KBM-7 (cell line): ENCODE measurements at regions not wholly inside any gene's neighbourhood (a gene's known extent, or its start where the extent isn't known, plus 50 kb on each side); places are given as distances from the start of the nearest gene placed in this dataset.

Experiments used
- DNase-seq: peaks from one replicate; pipeline ENCODE4 v3.0.0-alpha.2; 2015
- in situ Hi-C: fragments of 300-500 bp; cut with MboI; formaldehyde crosslinking; loops from 2 replicates; pipeline ENCODE4 v1.14.3; 2020; ENCODE audit warnings: low sequenced_read_pairs, low pct_unique_long_range_greater_than_20kb, mixed read lengths

DNA sequence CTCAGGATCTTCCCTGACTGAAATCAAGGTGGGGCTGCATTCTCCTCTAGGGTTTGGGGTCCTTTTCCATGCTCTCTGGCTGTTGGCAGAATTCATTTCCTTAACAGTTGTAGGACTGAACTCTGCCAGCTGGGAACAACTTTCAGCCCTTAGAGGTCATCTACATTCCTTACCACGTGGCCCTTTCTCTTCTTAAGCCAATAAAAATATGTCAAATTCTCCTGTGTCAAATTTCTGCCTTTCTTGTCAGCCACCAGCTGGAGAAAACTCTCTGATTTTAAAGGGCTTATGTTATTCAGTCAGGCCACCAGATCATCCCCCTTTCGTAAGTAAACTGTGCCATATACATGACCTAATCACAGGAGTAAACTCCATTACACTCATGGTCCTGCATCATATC, 95.3 kb upstream of the IL6 start:
- no peak for DNase-seq
- in situ Hi-C loops, result no loop called here

DNA sequence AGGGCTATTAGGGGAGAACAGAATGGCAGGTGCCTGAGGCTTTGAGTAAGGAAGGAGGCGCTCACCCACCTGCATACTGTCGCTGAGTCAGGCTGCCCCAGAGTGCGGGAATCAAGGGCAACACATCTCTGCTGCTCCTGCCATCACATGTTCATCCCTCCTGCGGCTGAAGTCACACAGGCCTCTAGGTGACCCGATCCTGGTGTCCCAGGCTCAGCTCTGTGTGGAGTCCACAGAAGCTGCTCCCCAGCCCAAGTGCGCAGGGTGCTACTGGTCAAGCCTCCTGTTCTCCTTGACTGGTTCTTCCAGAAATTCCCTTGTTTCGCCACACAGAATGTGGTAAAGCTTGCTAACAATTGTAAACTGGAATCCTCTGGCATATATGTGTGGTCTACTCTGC, 96.9 kb upstream of the IL6 start:
- in situ Hi-C loops, result no loop called here
- DNase-seq, result no peak

DNA sequence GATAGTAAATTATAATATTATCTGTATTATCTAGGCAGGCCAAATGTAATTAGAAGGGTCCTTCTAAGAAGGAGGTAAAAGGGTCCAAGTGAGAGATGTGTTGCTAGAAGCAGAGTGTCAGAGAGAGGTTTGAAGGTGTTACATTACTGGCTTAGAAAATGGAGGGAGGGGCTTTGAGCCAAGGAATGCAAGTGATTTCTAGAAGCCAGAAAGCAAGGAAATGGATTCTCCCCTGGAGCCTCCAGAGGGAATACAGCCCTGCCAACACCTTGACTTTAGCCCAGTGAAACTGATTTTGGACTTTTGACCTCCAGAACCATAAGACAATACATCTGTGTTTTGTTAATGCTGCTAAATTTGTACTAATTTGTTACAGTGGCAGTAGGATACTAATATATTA, 97.9 kb upstream of the IL6 start:
- DNase-seq, result no peak
- in situ Hi-C loops, result no loop called here

DNA sequence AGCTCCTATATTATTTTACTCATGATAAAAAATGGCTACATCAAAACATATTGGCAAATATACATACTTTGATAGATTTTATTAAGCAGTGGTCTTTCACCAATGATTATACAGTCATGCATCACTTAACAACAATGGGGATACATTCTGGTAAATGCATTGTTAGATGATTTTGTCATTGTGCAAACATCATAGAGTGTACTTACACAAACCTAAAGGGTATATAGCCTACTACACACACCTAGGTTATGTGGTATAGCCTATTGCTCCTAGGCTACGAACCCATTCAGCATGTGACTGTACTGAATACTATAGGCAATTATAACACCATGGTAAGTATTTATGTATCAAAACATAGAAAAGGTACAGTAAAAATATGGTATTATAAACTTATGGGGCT, 98.9 kb upstream of the IL6 start:
- in situ Hi-C loops, result no loop called here
- DNase-seq, result no peak

DNA sequence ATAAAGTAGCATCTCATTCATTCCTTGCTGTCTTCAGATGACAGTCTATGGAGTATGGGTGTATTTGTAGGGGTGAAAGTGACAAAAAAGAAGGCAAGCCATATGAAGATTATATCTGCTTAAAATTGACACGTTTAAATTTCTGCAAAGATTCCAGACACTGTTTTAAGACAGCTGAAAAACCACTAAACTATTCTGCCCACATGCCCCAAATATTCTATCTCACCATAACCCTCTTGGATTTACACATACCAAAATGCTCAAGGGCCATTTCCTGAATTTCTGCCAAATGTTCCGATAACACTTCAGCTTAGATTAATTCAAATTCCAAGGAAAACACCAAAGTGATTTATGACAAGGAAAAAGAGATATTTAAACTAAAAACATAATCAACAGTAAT, 99.9 kb upstream of the IL6 start:
- no peak for DNase-seq
- in situ Hi-C loops, result no loop called here

DNA sequence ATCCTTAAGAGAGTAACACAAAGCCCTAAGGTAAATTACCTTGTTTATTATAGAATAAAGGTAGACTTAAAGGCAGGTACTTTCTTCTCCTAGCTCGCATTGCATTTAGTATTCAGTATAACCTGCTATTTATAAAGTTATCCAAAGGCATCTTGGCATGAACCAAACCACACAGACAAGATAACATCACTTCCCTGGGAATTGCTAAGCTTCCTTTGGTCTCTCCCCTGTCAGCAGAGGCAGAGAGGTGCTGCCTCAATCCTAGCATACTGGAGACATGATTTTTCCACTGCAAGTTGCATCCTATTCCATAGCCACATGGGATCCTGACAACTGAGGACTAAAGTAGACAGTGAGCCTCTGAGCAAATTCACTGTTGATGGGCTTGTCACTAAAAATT, 101.7 kb upstream of the IL6 start:
- in situ Hi-C loops, result no loop called here

DNA sequence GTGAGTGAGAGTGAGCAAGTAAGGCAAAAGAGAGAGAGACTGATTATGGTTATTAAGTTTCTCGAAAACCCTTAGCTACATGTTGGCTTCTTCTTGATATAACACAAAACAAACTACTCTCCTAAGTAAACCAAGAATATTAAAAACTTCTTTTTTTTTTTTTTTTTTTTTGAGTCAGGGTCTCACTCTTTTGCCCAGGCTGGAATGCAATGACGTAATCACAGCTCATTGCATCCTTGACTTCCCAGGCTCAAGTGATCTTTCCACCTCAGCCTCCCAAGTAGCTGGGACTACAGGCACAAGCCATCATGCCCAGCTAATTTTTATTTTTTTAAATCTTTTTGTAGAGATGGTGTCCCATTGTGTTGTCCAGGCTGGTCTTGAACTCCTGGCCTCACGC, 102.2 kb upstream of the IL6 start:
- in situ Hi-C loops, result no loop called here
- DNase-seq, result no peak

More for the DNA sequence above, 101.7 kb upstream of the IL6 start:
- no peak for DNase-seq

DNA sequence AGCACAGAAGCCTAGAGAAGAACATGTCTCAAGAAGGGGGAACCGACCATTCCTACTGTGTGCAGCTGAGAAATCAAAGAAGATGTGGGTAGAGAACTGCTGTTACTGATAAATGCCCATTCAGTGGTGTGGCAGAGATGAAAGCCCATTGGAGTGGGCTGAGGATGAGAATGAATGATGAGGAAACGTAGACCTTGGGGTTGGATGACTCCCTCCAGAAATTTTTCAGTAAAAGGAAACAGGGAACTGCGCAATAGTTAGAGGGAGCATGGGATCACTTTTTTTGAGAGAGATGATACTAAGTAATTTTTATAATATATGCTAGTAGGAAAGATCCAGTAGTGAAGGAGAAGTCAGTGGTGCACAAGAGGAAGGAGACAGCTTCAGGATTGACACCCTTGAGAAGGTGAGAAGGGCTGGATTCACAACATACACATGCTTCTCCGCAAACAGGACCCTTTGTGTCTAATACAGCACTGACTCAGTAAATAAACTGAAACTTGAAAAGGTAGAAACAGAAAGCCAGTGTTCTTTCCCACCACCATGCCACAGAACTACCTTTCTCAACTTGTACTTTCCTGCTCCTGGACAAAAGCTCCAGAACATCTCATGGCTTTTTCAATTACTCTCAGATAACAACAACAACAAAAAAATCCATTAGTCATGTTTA, 104.7 kb upstream of the IL6 start:
- in situ Hi-C loops, result no loop called here
- no peak for DNase-seq

DNA sequence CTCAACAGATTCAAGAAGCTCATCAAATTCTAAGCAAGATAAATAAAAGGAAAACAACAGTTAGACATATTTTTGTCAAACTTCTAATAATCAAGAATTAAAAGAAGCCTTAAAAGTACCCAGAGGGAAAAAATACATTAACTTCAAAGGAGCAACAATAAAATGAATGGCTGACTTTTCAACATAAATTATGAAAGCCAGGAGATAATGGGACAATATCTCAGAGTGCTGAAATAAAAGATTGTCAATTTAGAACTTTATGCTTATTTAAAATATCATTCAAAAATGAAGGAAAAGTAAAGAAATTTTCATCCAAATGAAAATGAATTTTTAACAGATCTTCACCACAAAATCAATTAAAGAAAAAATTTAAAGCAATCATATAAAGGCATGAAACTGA, 108.5 kb upstream of the IL6 start:
- DNase-seq, result no peak
- in situ Hi-C loops, result no loop called here

DNA sequence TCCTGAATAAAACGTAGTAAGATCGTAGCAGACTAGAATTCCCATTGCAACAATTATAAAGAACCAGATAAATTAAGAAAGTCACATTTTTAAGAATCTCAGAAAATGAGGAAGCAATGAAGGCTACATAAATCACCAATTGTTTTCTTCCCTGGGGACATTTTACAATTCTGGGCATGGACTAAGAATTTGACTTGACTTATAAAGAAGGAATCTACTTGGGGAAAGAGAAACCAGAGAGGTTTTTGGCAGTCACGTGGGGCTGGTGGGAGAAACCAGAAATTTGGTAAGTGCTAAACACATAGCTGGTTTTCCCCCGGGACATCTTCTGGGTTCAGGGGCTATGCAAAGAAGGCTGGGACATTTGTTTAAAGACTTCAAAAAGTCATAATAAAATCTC, 109.8 kb upstream of the IL6 start:
- in situ Hi-C loops, result no loop called here
- DNase-seq, result no peak

DNA sequence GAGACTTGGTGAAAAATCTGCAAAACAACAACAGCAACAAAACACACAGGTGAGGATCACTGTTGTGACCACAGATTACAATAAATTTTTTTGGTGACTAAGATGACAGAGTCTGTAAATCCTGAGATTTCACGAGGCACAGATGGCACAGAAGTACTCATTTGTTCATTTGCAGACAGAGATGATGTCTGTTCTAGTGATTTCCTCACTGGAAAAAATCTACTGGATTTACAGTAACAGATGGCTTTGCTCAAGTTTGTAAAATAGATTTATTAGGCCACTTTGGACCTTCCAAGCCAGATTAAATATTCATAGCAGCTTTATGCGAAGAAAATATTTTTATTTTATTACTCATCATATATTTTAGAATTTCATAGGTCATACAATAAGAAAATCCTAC, 113.5 kb upstream of the IL6 start:
- DNase-seq, result no peak
- in situ Hi-C loops, result no loop called here

DNA sequence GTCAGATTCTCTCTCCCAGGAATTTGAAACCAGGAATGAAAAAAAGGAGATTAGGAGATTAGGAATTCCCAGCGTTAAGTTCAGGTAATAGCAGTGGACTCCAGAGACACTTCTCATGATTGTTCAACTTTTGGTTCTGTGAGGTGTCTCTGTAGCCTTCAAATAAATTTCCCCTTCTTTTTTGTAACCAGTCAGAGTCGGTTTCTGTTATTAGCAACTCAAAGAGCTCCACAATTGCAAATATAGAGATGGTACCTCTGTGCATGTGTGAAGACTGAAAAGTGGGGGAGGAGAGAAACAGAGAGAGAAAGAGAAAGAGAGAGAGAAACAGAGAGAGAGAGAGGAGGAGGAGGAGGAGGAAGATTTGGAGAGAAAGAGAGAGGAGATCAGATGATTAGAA, 112.8 kb upstream of the STEAP1B start:
- in situ Hi-C loops, result no loop called here
- no peak for DNase-seq

DNA sequence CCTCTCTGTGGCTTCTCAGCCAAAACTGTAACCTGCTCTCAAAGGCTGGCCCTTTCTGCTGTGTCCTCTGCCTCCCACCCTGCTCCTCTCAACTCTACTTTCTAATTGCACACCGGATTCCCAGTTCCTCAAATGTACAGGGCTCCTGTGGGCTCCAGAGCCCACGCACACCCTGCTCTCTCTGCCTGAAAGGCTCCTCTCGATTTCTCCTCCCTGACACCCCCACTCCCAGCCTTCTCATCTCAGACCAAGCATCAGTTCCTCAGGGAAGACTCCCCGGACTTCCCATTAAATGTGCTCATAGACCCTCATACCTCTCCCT, 111.7 kb upstream of the STEAP1B start:
- in situ Hi-C loops, result no loop called here
- no peak for DNase-seq

DNA sequence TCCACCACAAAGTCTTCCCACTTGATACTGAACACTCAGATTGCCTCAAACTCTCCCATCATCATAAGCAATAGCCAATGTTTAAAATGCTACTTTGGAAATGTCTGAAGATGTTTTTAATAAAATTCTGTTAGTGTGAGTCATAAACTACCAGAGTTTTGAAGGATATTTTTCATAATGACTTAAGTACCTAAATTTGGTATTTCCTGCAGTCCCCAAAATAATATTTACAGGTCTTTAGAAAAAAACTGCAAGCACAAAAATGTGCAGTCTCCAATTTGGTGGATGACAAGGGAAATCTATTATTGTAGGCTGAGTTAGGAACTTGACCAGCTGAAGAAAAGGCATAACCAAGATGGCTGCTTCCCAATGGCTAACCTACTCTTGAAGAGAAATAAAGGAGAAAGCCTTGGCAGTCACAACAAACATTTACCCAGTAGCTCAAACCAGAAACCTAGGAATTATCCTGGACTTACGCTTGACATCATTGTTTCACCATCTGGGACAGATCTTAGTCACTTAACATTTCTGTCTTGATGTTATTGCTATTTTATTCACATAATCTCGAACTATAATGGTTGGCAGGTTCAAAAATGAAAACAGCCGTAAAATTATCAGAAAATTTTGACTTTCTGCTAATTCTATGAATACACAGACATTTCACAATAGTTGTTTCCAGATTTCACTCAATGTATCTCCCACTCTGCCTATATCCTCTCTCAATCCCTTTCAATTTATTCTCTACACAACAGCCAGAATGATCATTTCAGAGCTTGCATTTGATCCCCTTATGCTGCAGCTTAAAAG, 111.2 kb upstream of the STEAP1B start:
- no peak for DNase-seq
- in situ Hi-C loops, result no loop called here

DNA sequence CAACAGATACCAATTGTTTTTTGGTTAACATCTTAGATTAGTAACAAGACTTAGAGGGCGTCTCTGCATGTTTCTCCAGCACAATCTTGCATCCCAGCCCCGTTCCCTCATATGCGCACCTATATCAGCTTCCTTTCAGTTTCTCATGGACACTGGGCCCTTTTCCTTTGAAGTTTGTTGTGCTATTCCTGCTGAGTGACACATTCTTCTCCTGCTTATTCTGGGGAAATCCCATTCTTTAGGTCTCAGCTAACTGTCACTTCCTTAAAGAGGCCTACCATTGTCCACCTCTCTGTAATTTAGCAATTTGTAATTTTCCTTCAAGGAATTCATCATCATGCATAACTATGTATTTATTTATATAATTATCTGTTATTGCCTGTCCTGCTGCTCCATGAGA, 110.3 kb upstream of the STEAP1B start:
- no peak for DNase-seq
- in situ Hi-C loops, result no loop called here

DNA sequence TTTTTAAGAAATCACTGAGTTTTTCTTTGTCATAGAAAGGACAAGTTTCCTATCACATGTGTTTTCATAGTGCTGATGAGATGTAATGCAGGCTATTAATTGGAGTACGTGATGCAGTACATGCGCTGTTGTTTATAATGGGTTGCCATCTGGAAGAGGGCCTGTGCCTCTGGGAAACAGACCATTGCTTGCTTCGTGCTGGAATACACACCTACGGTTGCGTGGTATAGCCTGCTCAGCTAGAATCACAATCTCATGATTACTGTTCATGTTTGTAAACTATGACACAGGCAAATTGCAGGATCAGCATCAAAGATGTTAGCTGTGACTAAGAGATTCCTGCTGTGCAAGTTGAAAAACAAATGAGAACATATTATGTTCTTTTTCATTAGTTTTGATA, 107.2 kb upstream of the STEAP1B start:
- DNase-seq, result no peak
- in situ Hi-C loops, result no loop called here

DNA sequence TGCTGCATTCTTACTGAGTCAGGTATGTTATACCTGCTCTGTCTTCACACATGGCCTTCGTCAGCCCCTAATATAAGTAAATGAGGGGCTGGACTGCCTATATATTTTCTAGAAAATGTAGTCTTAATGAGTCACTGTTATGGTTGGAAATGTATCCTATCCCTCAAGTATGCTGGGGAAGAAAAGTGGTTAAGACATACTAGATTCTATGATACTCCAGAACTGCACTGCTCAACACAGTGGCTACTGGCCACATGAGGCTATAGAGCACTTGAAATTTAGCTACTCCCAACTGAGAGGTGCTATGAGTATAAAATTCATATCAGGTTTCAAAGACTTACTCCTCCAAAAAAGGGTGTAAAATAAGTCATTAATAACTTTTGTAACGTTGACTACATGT, 104.3 kb upstream of the STEAP1B start:
- in situ Hi-C loops, result no loop called here

DNA sequence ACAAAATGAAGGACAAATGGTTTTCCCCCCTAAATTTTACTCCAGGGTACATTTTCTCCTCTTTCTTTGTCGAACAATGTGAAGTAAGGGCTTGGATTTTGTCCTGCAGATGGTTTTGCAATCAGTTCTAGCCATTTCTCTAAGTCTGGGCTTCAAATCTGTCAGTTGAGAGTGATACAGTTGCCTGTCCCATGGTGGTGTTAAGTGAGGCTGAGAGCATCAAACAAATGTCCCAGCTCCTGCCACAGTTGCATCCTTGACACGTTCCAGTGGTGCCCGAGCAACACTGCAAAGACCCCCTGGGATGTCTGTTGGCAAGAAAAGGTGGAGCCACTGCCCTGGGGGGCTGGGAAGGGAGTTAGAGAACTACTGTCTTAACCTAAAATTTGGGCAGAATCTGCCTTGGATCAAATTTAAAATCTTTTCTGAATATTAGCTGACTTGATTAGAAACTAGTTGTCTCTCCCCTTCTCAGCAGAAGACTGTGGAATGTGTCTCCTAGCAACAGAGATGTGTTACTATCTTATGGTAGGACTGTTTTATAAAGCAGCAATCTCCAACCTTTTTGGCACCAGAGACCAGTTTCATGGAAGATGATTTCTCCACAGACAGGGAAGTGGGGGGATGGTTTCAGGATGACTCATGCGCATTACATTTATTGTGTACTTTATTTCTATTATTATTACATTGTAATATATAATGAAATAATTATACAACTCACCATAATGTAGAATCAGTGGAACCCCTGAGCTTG, 102.0 kb upstream of the STEAP1B start:
- in situ Hi-C loops, result no loop called here
- DNase-seq, result no peak

More for the DNA sequence above, 104.3 kb upstream of the STEAP1B start:
- DNase-seq, result no peak

DNA sequence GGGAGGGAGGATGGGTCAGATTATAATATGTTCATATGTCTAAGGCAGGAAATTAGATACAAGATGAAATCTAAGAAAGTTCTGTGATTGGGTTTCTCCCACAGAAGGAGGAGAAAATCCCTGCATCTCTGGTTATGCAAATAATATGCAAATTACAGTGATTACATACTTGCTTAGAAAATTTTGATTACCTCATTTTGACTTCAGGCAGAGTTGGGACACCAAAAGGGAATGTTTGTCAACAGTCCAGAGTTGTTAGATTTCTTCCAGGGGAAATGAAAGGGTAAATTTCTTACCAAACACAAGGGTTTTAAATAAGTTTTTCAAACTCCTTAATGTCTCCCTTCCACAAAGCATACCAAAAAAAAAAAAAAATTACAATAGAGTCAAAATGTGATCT, 101.4 kb upstream of the STEAP1B start:
- in situ Hi-C loops, result no loop called here
- DNase-seq, result no peak

DNA sequence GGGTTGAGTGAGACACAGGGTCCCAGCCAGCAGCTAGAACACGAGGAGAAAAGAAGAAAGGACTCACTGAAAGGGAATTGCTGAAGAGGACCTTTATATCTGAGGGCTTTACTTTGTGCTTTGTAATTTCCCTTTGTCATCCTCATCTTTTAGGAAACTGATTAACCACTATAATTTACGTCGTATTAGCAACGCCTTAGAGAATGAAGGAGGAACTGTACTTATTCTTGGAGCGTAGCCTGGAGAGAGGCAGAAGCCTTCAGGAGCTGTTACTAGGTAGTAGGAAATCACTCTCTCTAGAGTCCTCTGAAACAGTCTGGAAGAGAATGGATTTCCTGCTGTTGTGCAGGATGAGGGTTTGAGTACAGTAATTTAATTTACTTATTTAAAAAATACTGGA, 101.0 kb upstream of the STEAP1B start:
- in situ Hi-C loops, result no loop called here
- DNase-seq, result no peak
